Activated T-cell treated with anti-CD3 and anti-CD28 coated beads for 4 hours (primary cell): ENCODE measurements at regions not wholly inside any gene's neighbourhood (a gene's known extent, or its start where the extent isn't known, plus 50 kb on each side); places are given as distances from the start of the nearest gene placed in this dataset.
"Not testable (repeated sequence)": the region's sequence is repeated elsewhere in the genome, so short reads cannot be mapped to it uniquely, and the experiment has no call there.

Experiments
- DNase-seq: peaks from one replicate; pipeline ENCODE4 v3.0.0-alpha.2; 2020

GRCh38 chr1:161454865-161455707, 50.2 kb upstream of the FCGR2A start:
- DNase-seq, result not testable (repeated sequence)

GRCh38 chr1:161453950-161454864, 51.0 kb upstream of the FCGR2A start:
- not testable (repeated sequence) for DNase-seq

- not testable (repeated sequence) for DNase-seq
Measured at GRCh38 chr1:161451698-161452348, 53.4 kb upstream of the FCGR2A start.

- not testable (repeated sequence) for DNase-seq
Measured at GRCh38 chr1:161447760-161448332, 57.4 kb upstream of the FCGR2A start.

GRCh38 chr1:161447040-161447759, 58.1 kb upstream of the FCGR2A start:
- DNase-seq, result not testable (repeated sequence)

- not testable (repeated sequence) for DNase-seq
Measured at GRCh38 chr1:161444725-161445124, 60.5 kb upstream of the FCGR2A start.

GRCh38 chr1:161444255-161444654, 61.0 kb upstream of the FCGR2A start:
- DNase-seq, result not testable (repeated sequence)

GRCh38 chr1:161440312-161440894, 64.9 kb upstream of the FCGR2A start:
- peak; percentile 24 for DNase-seq

- DNase-seq, result no peak
Measured at GRCh38 chr1:161439280-161440232, 65.7 kb upstream of the FCGR2A start.

- DNase-seq, result not testable (repeated sequence)
Measured at GRCh38 chr1:161433191-161433590, 65.5 kb upstream of the CFAP126 start.

GRCh38 chr1:161432091-161432490, 64.4 kb upstream of the CFAP126 start:
- DNase-seq, result no peak

GRCh38 chr1:161427733-161428516, 60.2 kb upstream of the CFAP126 start:
- DNase-seq, result no peak

- DNase-seq, result not testable (repeated sequence)
Measured at GRCh38 chr1:161422914-161423313, 55.2 kb upstream of the CFAP126 start.

GRCh38 chr1:161421456-161421855, 53.8 kb upstream of the CFAP126 start:
- no peak for DNase-seq

GRCh38 chr1:161420763-161421455, 53.2 kb upstream of the CFAP126 start:
- no peak for DNase-seq

GRCh38 chr1:161417536-161417935, 49.9 kb upstream of the CFAP126 start:
- DNase-seq, result not testable (repeated sequence)
